Gastrocnemius medialis (tissue), 4 donors: ENCODE measurements at regions not wholly inside any gene's neighbourhood (a gene's known extent, or its start where the extent isn't known, plus 50 kb on each side); places are given as distances from the start of the nearest gene placed in this dataset.
"Not testable (repeated sequence)": the region's sequence is repeated elsewhere in the genome, so short reads cannot be mapped to it uniquely, and the experiment has no call there.

ENCODE experiments used
- POLR2A ChIP-seq, 2 donors: fragments of 450-650 bp; IDR thresholded peaks; one replicate each; pipeline ENCODE4 v1.6.1; 2017; ENCODE audit warnings: antibody characterized with exemption in 2 of 2, mild to moderate bottlenecking in 2 of 2, moderate library complexity in 2 of 2
- TF ChIP-seq, protein P1 (sequence below), 5 experiments: fragments of 450-650 bp in 3 of 5; fragments of 200-600 bp in 2 of 5; sonication (generic) in 2 of 5; IDR thresholded peaks in 4 of 5; conservative IDR thresholded peaks in 1 of 5; 1 replicate in 4 of 5; 2 replicates in 1 of 5; pipeline ENCODE4 v1.5.1; 2016 to 2019; ENCODE audit warnings: antibody characterized with exemption in 5 of 5, mild to moderate bottlenecking in 3 of 5, moderate library complexity in 3 of 5

DNA sequence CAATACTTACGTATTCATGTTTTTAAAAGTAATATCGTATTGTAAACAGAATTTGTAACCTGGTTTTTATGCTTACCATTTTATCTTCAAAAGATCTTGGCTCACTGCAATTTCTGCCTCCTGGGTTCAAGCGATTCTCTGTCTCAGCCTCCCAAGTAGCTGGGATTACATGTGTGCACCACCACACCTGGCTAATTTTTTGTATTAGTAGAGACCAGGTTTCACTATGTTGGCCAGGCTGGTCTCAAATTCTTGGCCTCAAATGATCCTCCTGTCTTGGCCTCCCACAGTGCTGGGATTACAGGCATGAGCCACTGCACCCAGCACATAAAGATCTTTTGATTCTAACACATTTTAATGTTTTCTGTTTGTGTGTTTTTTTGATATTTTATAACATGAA is 50.7 kb upstream of the DKK3 start:
- TF ChIP-seq, protein P1, sequence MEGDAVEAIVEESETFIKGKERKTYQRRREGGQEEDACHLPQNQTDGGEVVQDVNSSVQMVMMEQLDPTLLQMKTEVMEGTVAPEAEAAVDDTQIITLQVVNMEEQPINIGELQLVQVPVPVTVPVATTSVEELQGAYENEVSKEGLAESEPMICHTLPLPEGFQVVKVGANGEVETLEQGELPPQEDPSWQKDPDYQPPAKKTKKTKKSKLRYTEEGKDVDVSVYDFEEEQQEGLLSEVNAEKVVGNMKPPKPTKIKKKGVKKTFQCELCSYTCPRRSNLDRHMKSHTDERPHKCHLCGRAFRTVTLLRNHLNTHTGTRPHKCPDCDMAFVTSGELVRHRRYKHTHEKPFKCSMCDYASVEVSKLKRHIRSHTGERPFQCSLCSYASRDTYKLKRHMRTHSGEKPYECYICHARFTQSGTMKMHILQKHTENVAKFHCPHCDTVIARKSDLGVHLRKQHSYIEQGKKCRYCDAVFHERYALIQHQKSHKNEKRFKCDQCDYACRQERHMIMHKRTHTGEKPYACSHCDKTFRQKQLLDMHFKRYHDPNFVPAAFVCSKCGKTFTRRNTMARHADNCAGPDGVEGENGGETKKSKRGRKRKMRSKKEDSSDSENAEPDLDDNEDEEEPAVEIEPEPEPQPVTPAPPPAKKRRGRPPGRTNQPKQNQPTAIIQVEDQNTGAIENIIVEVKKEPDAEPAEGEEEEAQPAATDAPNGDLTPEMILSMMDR (IDR thresholded peaks at IDR 0.05 in 4 of 5, conservative IDR thresholded peaks at IDR 0.05 in 1 of 5): not testable (repeated sequence)
- TF ChIP-seq POLR2A (IDR thresholded peaks at IDR 0.05): not testable (repeated sequence)
